Common myeloid progenitor, CD34-positive (primary cell): ENCODE measurements at regions not wholly inside any gene's neighbourhood (a gene's known extent, or its start where the extent isn't known, plus 50 kb on each side); places are given as distances from the start of the nearest gene placed in this dataset.
"Not testable (repeated sequence)": the region's sequence is repeated elsewhere in the genome, so short reads cannot be mapped to it uniquely, and the experiment has no call there.

ENCODE experiments used
- CTCF ChIA-PET: fragments of 350-600 bp; sonication (Branson Sonifier 250); formaldehyde crosslinking; loops from one replicate; lab custom pipeline; 2021; ENCODE audit warnings: antibody characterized with exemption; lab: Charles Lee
- POLR2A ChIA-PET: fragments of 350-600 bp; sonication (Branson Sonifier 250); formaldehyde crosslinking; loops from one replicate; lab custom pipeline; 2021; ENCODE audit warnings: antibody characterized with exemption; lab: Charles Lee
- DNase-seq, 3 donors: peaks; one replicate each; pipeline versions ENCODE4 v3.0.0 to v3.0.0-alpha.2; 2013
- H3K27ac ChIP-seq, 2 experiments: 1 replicate in 1 of 2; 2 replicates in 1 of 2; pipeline ENCODE4 v1.7.0; 2013; ENCODE audit warnings: inconsistent platforms in 2 of 2, low read length in 2 of 2, mild to moderate bottlenecking in 2 of 2, low read depth in 1 of 2, moderate library complexity in 1 of 2; ENCODE audit not compliant: severe bottlenecking in 2 of 2, insufficient read depth in 1 of 2, poor library complexity in 1 of 2
- H3K27me3 ChIP-seq, 5 experiments: replicated peaks in 2 of 5; 1 replicate in 3 of 5; 2 replicates in 2 of 5; pipeline versions ENCODE4 v1.6.1 to v1.7.0; 2013; ENCODE audit warnings: low read length in 4 of 5, mild to moderate bottlenecking in 2 of 5, moderate library complexity in 2 of 5, inconsistent platforms in 1 of 5; ENCODE audit not compliant: insufficient read depth in 5 of 5, control insufficient read depth in 4 of 5
- H3K36me3 ChIP-seq, 4 experiments: 1 replicate in 2 of 4; 2 replicates in 2 of 4; pipeline versions ENCODE4 v1.6.1 to v1.7.0; 2013; ENCODE audit warnings: low read length in 3 of 4, control low read depth in 1 of 4, mild to moderate bottlenecking in 1 of 4; ENCODE audit not compliant: control insufficient read depth in 4 of 4, insufficient read depth in 4 of 4
- H3K4me1 ChIP-seq, 4 experiments: 1 replicate in 3 of 4; 2 replicates in 1 of 4; pipeline versions ENCODE4 v1.6.1 to v1.7.1; 2013; ENCODE audit warnings: low read length in 3 of 4, mild to moderate bottlenecking in 3 of 4, control low read depth in 1 of 4, inconsistent platforms in 1 of 4, moderate library complexity in 1 of 4; ENCODE audit not compliant: control insufficient read depth in 4 of 4, insufficient read depth in 4 of 4; ENCODE audit errors: control extremely low read depth in 1 of 4
- H3K4me3 ChIP-seq, 7 experiments: 1 replicate in 4 of 7; 2 replicates in 3 of 7; pipeline versions ENCODE4 v1.5.1 to v1.7.0; 2013; ENCODE audit warnings: mild to moderate bottlenecking in 7 of 7, low read length in 6 of 7, moderate library complexity in 6 of 7, inconsistent platforms in 2 of 7, low read depth in 2 of 7, control low read depth in 1 of 7; ENCODE audit not compliant: insufficient read depth in 4 of 7, control insufficient read depth in 1 of 7; ENCODE audit errors: extremely low read depth in 1 of 7
- H3K9me3 ChIP-seq, 5 experiments: 1 replicate in 4 of 5; 2 replicates in 1 of 5; pipeline versions ENCODE4 v1.6.1 to v1.7.1; 2013; ENCODE audit warnings: low read length in 4 of 5, mild to moderate bottlenecking in 2 of 5, inconsistent platforms in 1 of 5, low read depth in 1 of 5, moderate library complexity in 1 of 5; ENCODE audit not compliant: control insufficient read depth in 4 of 5, insufficient read depth in 2 of 5; ENCODE audit errors: control extremely low read depth in 1 of 5
- WGBS: methylation state at CpG from one replicate; pipeline ENCODE4 v1.1.5; 2013; ENCODE audit not compliant: insufficient coverage; 5-methylcytosine and 5-hydroxymethylcytosine counted together

GRCh38 chr4:119955256-119955655 lies 111.4 kb downstream of the MAD2L1 start:
- POLR2A ChIA-PET = no interaction called here
- no peak for DNase-seq
- no CpG with 5 or more reads among the region's 3 CpGs for WGBS
- H3K4me3 ChIP-seq = no peak overlapping the region
- no peaks in the 10 kb centered on the region for H3K36me3 ChIP-seq
- H3K9me3 ChIP-seq = no peaks in the 10 kb centered on the region
- no peaks in the 10 kb centered on the region for H3K27me3 ChIP-seq
- H3K27ac ChIP-seq = no peak overlapping the region
- H3K4me1 ChIP-seq = no peaks in the 10 kb centered on the region
- CTCF ChIA-PET = interaction anchor here (0.7 kb wide), 1 partner anchor 9 kb away, joined by 3 read pairs; no protein-coding TSS in a partner anchor

- DNase-seq, H3K4me3 ChIP-seq, H3K4me1 ChIP-seq, H3K27ac ChIP-seq, POLR2A ChIA-PET, H3K9me3 ChIP-seq, H3K27me3 ChIP-seq, H3K36me3 ChIP-seq: not testable (repeated sequence)
- CTCF ChIA-PET = interaction anchor here (0.7 kb wide), 1 partner anchor 9 kb away, joined by 3 read pairs; no protein-coding TSS in a partner anchor
- WGBS = 97% methylated on average over 6 of the region's 18 CpGs
Observed at GRCh38 chr4:119954487-119954886, 112.2 kb downstream of the MAD2L1 start.

GRCh38 chr4:119946359-119946758 lies 120.3 kb downstream of the MAD2L1 start:
- H3K4me1 ChIP-seq = no peaks in the 10 kb centered on the region
- H3K36me3 ChIP-seq = no peaks in the 10 kb centered on the region
- no peak overlapping the region for H3K4me3 ChIP-seq
- H3K9me3 ChIP-seq = no peaks in the 10 kb centered on the region
- CTCF ChIA-PET = no interaction called here
- POLR2A ChIA-PET = no interaction called here
- 100% methylated on average over 3 of the region's 5 CpGs for WGBS
- no peak overlapping the region for H3K27ac ChIP-seq
- no peak for DNase-seq
- no peaks in the 10 kb centered on the region for H3K27me3 ChIP-seq

GRCh38 chr4:119942806-119943205 lies 123.8 kb downstream of the MAD2L1 start:
- WGBS = 100% methylated on average over 1 of the region's 1 CpG
- no peak for DNase-seq
- CTCF ChIA-PET = no interaction called here
- Histone ChIP-seq H3K4me1 (no peaks in the 10 kb centered on the region), H3K36me3 (no peaks in the 10 kb centered on the region), H3K9me3 (no peaks in the 10 kb centered on the region), H3K4me3 (no peak overlapping the region), H3K27ac (no peak overlapping the region), H3K27me3 (no peaks in the 10 kb centered on the region)
- POLR2A ChIA-PET = no interaction called here

GRCh38 chr4:119940557-119940956 lies 126.1 kb downstream of the MAD2L1 start:
- ChIA-PET CTCF (no interaction called here), POLR2A (no interaction called here)
- no peak overlapping the region for H3K27ac ChIP-seq
- no peaks in the 10 kb centered on the region for H3K27me3 ChIP-seq
- no peaks in the 10 kb centered on the region for H3K9me3 ChIP-seq
- H3K4me3 ChIP-seq = no peak overlapping the region
- no peaks in the 10 kb centered on the region for H3K4me1 ChIP-seq
- H3K36me3 ChIP-seq = no peaks in the 10 kb centered on the region
- no CpG with 5 or more reads among the region's 1 CpG for WGBS
- DNase-seq = no peak

- no peak overlapping the region for H3K4me3 ChIP-seq
- H3K27me3 ChIP-seq = no peaks in the 10 kb centered on the region
- no peaks in the 10 kb centered on the region for H3K4me1 ChIP-seq
- ChIA-PET POLR2A (no interaction called here), CTCF (no interaction called here)
- H3K36me3 ChIP-seq = no peaks in the 10 kb centered on the region
- DNase-seq = no peak
- WGBS = 100% methylated on average over 1 of the region's 6 CpGs
- H3K9me3 ChIP-seq = no peaks in the 10 kb centered on the region
- H3K27ac ChIP-seq = no peak overlapping the region
Observed at GRCh38 chr4:119939071-119939995, 127.3 kb downstream of the MAD2L1 start.

- DNase-seq = no peak
- CTCF ChIA-PET = no interaction called here
- Histone ChIP-seq H3K27me3 (no peaks in the 10 kb centered on the region), H3K9me3 (no peaks in the 10 kb centered on the region), H3K4me3 (no peak overlapping the region), H3K27ac (no peak overlapping the region), H3K4me1 (no peaks in the 10 kb centered on the region), H3K36me3 (no peaks in the 10 kb centered on the region)
- POLR2A ChIA-PET = no interaction called here
Observed at GRCh38 chr4:119937746-119938145, 128.9 kb downstream of the MAD2L1 start.
